ENCODE measurements at regions not wholly inside any gene's neighbourhood (a gene's known extent, or its start where the extent isn't known, plus 50 kb on each side); places are given as distances from the start of the nearest gene placed in this dataset.

GRCh38 chr9:121550041-121550440, 50.4 kb upstream of the GGTA1 start:
- Histone ChIP-seq H3K9me2 (ENCODE audit: insufficient read depth) (no peaks in the 10 kb centered on the region), H3K27me3 (replicated peaks; ENCODE audit: insufficient read depth) (peaks cover 6% of the 10 kb centered on the region; the same call in 1 of the 2 replicates), H3K4me2 (ENCODE audit: unreplicated experiment) (peak overlapping the region; percentile 41), H4K20me1 (ENCODE audit: insufficient read depth) (no peaks in the 10 kb centered on the region), H3K4me1 (ENCODE audit: insufficient read depth) (0 out of 2 replicates have a peak, but pooled peaks cover 4% of the 10 kb centered on the region), H3K9ac (no peak overlapping the region), H2AFZ (no peak overlapping the region), H3K36me3 (ENCODE audit: low read depth) (no peaks in the 10 kb centered on the region), H3K9me3 (ENCODE audit: low read depth) (no peaks in the 10 kb centered on the region), H3K27ac (no peak overlapping the region), H3K4me3 (0 out of 2 replicates have a peak overlapping the region, but pooled peaks have one; percentile 17), H3K79me2 (ENCODE audit: insufficient read depth) (no peaks in the 10 kb centered on the region), H3F3A (ENCODE audit: insufficient read depth) (no peaks in the 10 kb centered on the region)
- 81 to 84% methylated on average over 5 to 6 of the region's 6 CpGs for WGBS, 2 experiments (ENCODE audit: low coverage in 1 of 2, low lambda C conversion rate in 2 of 2, missing lambda C conversion rate in 2 of 2)
- DNase-seq = no peak
- TF ChIP-seq EZH2phosphoT487 (IDR thresholded peaks at IDR 0.05; ENCODE audit: insufficient read depth, low read depth) = no peak
- TF ChIP-seq EZH2 (IDR thresholded peaks at IDR 0.05; ENCODE audit: insufficient read depth, poor library complexity, severe bottlenecking) = no peak
- in situ Hi-C loops (cut with MboI) = loop anchor here (5.0 kb wide), 1 partner anchor 437 kb away; no protein-coding TSS in a partner anchor

DNA sequence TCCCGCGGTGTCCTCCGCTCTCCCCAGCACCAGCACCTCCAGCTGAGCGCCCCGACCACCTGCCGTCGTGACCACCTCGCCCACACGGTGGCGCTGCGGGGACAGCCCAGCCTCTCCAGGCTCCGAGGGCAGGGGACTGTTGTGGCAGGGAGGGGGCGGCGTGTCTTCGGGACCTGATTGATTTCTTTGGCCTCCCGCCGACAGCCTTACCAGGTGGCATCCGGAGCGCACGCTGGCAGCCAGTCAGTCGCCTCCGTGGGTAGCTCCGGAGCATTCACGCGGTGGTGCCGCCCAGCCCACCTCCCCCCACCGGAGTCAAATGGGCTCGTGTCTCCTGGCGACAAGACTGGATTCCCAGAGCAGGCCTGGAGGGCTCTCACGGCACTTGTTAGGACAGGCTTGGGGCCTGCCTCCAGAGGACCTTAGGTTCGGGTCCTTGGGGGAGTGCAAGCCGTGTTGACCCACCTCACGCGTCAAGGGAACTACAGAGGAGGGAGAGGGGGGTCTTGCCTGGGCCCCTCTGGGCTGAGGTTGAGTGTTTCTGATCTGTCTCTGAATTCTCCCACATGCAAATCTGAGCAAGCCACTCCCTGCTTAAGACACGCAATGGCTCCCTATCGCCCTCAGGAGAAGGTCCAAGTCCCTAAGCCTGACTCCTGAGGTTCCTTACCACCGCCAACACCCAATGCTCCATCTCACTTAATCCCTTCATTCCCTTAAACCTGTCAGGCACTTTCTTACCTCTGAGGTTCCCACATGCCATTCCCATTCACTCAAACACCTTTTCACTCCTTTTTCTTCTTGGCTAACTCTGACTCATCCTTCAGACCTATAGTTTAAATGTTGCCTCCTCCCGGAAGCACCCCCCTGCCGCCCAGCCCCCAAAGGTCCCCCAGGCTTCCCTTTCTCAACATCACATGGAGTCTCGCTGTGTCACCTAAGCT, 51.2 kb upstream of the GGTA1 start:
- Histone ChIP-seq H3K9ac (no peak overlapping the region), H4K20me1 (ENCODE audit: insufficient read depth) (no peaks in the 10 kb centered on the region), H3K4me1 (ENCODE audit: insufficient read depth) (0 out of 2 replicates have a peak, but pooled peaks cover 4% of the 10 kb centered on the region), H3K36me3 (ENCODE audit: low read depth) (no peaks in the 10 kb centered on the region), H3K79me2 (ENCODE audit: insufficient read depth) (no peaks in the 10 kb centered on the region), H3K4me3 (peak overlapping the region; percentile 17; the same call in 1 of the 2 replicates), H3K27ac (no peak overlapping the region), H3K9me3 (ENCODE audit: low read depth) (no peaks in the 10 kb centered on the region), H3K27me3 (replicated peaks; ENCODE audit: insufficient read depth) (peaks cover 6% of the 10 kb centered on the region; the same call in 1 of the 2 replicates), H2AFZ (no peak overlapping the region), H3F3A (ENCODE audit: insufficient read depth) (0 out of 2 replicates have a peak, but pooled peaks cover under 1% of the 10 kb centered on the region), H3K9me2 (ENCODE audit: insufficient read depth) (no peaks in the 10 kb centered on the region), H3K4me2 (ENCODE audit: unreplicated experiment) (peak overlapping the region; percentile 41)
- WGBS, 2 experiments (ENCODE audit: low coverage in 1 of 2, low lambda C conversion rate in 2 of 2, missing lambda C conversion rate in 2 of 2) = 23 to 24% methylated on average over 35 to 37 of the region's 40 CpGs
- TF ChIP-seq EZH2 (IDR thresholded peaks at IDR 0.05; ENCODE audit: insufficient read depth, poor library complexity, severe bottlenecking) (no peak), EZH2phosphoT487 (IDR thresholded peaks at IDR 0.05; ENCODE audit: insufficient read depth, low read depth) (no peak)
- in situ Hi-C loops (cut with MboI) = loop anchor here (5.0 kb wide), 1 partner anchor 436 kb away; no protein-coding TSS in a partner anchor
- DNase-seq = peak; percentile 67

- WGBS, 2 experiments (ENCODE audit: low coverage in 1 of 2, low lambda C conversion rate in 2 of 2, missing lambda C conversion rate in 2 of 2) = 66 to 67% methylated on average over 9 of the region's 9 CpGs
Observed at GRCh38 chr9:121551985-121552753, 52.5 kb upstream of the GGTA1 start.

DNA sequence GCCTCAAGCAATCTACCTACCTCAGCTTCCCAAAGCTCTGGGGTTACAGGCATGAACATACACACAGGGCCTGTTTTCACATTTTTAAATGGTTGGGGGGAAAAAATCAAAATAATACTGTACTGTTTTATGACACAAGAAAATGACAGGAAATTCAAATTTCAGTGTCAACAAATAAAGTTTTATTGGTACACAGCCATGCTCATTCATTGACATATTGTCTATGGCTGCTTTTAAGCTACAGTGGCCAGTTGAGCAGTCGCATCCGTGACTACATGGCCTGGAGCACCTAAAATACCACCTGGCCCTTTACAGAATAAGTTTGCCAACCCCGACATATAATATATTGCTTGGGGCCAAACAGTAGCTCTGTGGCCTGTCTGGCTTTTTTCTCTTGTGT, 56.4 kb upstream of the GGTA1 start:
- Histone ChIP-seq H3K9me3 (ENCODE audit: low read depth) (no peaks in the 10 kb centered on the region), H3K4me1 (ENCODE audit: insufficient read depth) (peaks cover 17% of the 10 kb centered on the region), H3K36me3 (ENCODE audit: low read depth) (no peaks in the 10 kb centered on the region), H3F3A (ENCODE audit: insufficient read depth) (peaks cover 17% of the 10 kb centered on the region), H3K9me2 (ENCODE audit: insufficient read depth) (no peaks in the 10 kb centered on the region), H3K79me2 (ENCODE audit: insufficient read depth) (no peaks in the 10 kb centered on the region), H4K20me1 (ENCODE audit: insufficient read depth) (no peaks in the 10 kb centered on the region), H3K9ac (no peak overlapping the region), H2AFZ (no peak overlapping the region), H3K27me3 (replicated peaks; ENCODE audit: insufficient read depth) (peaks cover 6% of the 10 kb centered on the region; the same call in 1 of the 2 replicates), H3K4me2 (ENCODE audit: unreplicated experiment) (no peak overlapping the region), H3K27ac (no peak overlapping the region), H3K4me3 (no peak overlapping the region)
- in situ Hi-C loops (cut with MboI) = no loop called here
- TF ChIP-seq EZH2phosphoT487 (IDR thresholded peaks at IDR 0.05; ENCODE audit: insufficient read depth, low read depth) = no peak
- no peak for TF ChIP-seq EZH2 (IDR thresholded peaks at IDR 0.05; ENCODE audit: insufficient read depth, poor library complexity, severe bottlenecking)
- no peak for DNase-seq
- 85 to 87% methylated on average over 3 of the region's 3 CpGs for WGBS, 2 experiments (ENCODE audit: low coverage in 1 of 2, low lambda C conversion rate in 2 of 2, missing lambda C conversion rate in 2 of 2)

More at GRCh38 chr9:121551985-121552753, 52.5 kb upstream of the GGTA1 start:
- H4K20me1 ChIP-seq (ENCODE audit: insufficient read depth) = no peaks in the 10 kb centered on the region
- no peak overlapping the region for H3K4me2 ChIP-seq (ENCODE audit: unreplicated experiment)
- TF ChIP-seq EZH2 (IDR thresholded peaks at IDR 0.05; ENCODE audit: insufficient read depth, poor library complexity, severe bottlenecking) (no peak), EZH2phosphoT487 (IDR thresholded peaks at IDR 0.05; ENCODE audit: insufficient read depth, low read depth) (no peak)
- no peaks in the 10 kb centered on the region; the same call in 1 of the 2 replicates for H3K4me1 ChIP-seq (ENCODE audit: insufficient read depth)
- no peaks in the 10 kb centered on the region for H3K9me2 ChIP-seq (ENCODE audit: insufficient read depth)
- H3K27me3 ChIP-seq (replicated peaks; ENCODE audit: insufficient read depth) = peaks cover 6% of the 10 kb centered on the region; the same call in 1 of the 2 replicates
- peaks cover 12% of the 10 kb centered on the region; the same call in 1 of the 2 replicates for H3F3A ChIP-seq (ENCODE audit: insufficient read depth)
- H2AFZ ChIP-seq = no peak overlapping the region
- H3K4me3 ChIP-seq = no peak overlapping the region
- no peak overlapping the region for H3K9ac ChIP-seq
- H3K36me3 ChIP-seq (ENCODE audit: low read depth) = no peaks in the 10 kb centered on the region
- no peaks in the 10 kb centered on the region for H3K9me3 ChIP-seq (ENCODE audit: low read depth)
- in situ Hi-C loops (cut with MboI) = loop anchor here (5.0 kb wide), 1 partner anchor 435 kb away; no protein-coding TSS in a partner anchor
- DNase-seq = peak; percentile 26
- no peak overlapping the region for H3K27ac ChIP-seq
- no peaks in the 10 kb centered on the region for H3K79me2 ChIP-seq (ENCODE audit: insufficient read depth)

Data from GM23248 (cell line).